ENCODE measurements at regions not wholly inside any gene's neighbourhood (a gene's known extent, or its start where the extent isn't known, plus 50 kb on each side); places are given as distances from the start of the nearest gene placed in this dataset.
"Not testable (repeated sequence)": the region's sequence is repeated elsewhere in the genome, so short reads cannot be mapped to it uniquely, and the experiment has no call there.

- TF ChIP-seq, protein P1, sequence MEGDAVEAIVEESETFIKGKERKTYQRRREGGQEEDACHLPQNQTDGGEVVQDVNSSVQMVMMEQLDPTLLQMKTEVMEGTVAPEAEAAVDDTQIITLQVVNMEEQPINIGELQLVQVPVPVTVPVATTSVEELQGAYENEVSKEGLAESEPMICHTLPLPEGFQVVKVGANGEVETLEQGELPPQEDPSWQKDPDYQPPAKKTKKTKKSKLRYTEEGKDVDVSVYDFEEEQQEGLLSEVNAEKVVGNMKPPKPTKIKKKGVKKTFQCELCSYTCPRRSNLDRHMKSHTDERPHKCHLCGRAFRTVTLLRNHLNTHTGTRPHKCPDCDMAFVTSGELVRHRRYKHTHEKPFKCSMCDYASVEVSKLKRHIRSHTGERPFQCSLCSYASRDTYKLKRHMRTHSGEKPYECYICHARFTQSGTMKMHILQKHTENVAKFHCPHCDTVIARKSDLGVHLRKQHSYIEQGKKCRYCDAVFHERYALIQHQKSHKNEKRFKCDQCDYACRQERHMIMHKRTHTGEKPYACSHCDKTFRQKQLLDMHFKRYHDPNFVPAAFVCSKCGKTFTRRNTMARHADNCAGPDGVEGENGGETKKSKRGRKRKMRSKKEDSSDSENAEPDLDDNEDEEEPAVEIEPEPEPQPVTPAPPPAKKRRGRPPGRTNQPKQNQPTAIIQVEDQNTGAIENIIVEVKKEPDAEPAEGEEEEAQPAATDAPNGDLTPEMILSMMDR (IDR thresholded peaks at IDR 0.05) = not testable (repeated sequence)
- not testable (repeated sequence) for TF ChIP-seq POLR2A (IDR thresholded peaks at IDR 0.05)
Measured at GRCh38 chr5:82932473-82933220, 144.5 kb downstream of the TMEM167A start.
